GM19351 (cell line): ENCODE measurements at regions not wholly inside any gene's neighbourhood (a gene's known extent, or its start where the extent isn't known, plus 50 kb on each side); places are given as distances from the start of the nearest gene placed in this dataset.

Experiments used
- ATAC-seq: cut with Tn5 transposase; IDR thresholded peaks from one replicate; pipeline ENCODE4 v1.9.1; 2021; ENCODE audit warnings: mild to moderate bottlenecking, moderate library complexity; ENCODE audit not compliant: unreplicated experiment

DNA sequence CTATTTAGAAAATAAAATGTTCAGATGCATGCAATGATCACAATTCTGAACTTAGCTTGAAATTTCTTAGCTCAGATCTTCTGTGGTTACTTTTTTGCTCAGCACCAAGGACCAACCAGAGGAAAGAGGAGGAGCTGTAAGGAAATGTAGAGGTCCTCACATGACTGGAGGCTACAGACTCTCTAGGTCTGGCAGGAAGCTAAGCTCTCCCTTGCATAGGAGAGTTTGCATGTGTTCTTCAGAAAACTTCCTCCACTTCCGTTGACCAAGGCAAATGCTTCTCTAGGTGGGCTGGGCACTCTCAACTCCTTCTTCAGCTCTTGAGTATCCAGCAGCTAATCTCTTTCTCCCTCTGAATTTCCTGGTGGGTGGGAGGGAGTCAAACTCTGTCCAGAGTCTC lies 119.6 kb downstream of the BTC start:
- no peak for ATAC-seq

DNA sequence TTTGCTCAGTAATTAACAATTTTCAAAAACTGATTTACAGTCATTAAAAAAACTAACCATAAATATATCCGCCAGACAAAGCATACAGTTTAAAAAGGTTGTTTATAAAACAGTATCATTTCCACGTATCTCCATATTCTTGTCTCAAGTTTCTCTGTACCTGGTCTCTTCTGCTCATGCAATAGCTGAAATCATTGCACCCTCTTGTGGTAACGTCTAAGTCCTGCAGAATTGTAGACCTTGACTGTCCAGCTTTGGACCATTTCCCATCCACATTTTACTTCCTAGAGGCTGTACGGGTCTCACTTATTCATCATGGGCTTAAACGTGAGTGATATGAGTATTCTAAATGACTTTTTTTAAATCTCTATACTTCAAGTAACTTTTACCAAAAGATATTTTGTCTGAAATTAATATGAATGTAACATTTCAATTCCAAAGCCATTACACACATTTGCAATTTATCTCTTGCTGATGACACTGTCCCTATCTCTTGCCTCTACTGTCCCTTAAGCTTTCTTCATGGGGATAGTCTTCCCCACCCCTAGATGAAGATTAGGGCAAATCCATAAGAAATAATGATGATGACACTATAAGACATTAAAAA lies 118.5 kb downstream of the BTC start:
- ATAC-seq = no peak

DNA sequence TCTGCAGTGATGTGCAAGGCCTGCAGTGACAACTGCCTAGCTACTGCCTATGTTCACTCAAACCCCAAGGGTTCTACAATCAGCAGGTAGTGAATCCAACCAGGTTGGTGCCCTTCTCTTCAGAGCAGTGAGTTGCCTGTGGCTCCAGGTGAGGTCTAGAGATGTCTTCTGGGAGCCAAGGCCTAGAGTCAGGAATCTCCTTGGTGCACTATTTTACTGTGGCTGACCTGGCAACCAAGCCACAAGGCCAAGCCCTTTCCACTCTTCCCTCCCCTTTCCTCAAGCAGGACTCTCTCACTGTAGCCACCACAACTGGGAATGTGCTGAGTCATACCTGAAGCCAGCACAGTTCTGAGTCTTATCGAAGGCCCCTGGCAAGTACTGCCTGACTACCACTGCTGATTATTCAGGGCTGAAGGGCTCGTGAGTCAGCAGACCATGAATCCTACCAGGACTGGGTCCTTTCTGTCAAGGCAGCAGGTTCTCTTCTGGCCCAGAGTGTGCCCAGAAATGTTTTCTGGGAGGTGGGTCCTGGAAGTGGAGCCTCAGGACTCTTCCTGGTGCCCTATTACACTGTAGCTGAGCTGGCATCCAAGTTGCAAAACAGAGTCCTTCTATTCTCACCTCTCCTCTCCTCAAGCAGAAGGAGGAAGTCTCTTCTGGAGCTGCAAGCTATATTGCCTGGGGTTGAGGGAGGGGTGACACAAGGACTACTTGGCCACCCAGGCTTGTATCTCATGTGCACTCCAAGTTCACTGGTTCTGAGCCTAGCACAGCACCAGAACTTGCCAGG lies 111.6 kb downstream of the BTC start:
- peak; percentile 51 for ATAC-seq

DNA sequence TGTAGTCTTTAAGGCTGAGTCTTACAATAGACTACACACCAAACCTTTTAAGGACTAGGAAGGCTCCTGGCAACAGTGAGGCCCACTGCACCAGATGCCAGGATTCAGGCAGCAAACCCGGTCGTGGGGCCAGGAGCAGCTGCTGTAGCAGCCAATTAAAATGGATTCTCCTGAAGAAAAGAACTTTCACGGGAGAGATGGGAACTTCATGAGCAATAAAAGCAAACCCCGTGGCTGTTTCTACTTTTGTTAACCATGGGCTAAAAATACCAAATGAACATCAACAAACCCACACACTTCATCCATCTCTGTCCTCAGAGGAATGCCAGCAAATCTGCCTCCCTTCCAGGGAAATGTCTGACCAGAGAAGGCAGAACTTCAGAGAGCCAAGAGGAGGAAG lies 101.4 kb downstream of the BTC start:
- no peak for ATAC-seq
